T-helper 2 cell treated with Interferon-gamma antibody and Interleukin-4, amounts not matched to agents 100 ng/mL and 5 ng/mL, for 36 hours (primary cell): ENCODE measurements at regions not wholly inside any gene's neighbourhood (a gene's known extent, or its start where the extent isn't known, plus 50 kb on each side); places are given as distances from the start of the nearest gene placed in this dataset.
"Not testable (repeated sequence)": the region's sequence is repeated elsewhere in the genome, so short reads cannot be mapped to it uniquely, and the experiment has no call there.

ENCODE experiments used
- intact Hi-C: fragments of 100-400 bp; cut with micrococcal nuclease; formaldehyde crosslinking; loops from one replicate; pipeline ENCODE4 v1.15.1; 2023

GRCh38 chr18:71252351-71252865, 963.6 kb downstream of the SOCS6 start:
- intact Hi-C loops, result no loop called here

GRCh38 chr18:71250191-71250590, 961.3 kb downstream of the SOCS6 start:
- intact Hi-C loops, result no loop called here

GRCh38 chr18:71249791-71250190, 960.9 kb downstream of the SOCS6 start:
- intact Hi-C loops, result no loop called here

- intact Hi-C loops, result no loop called here
Measured at GRCh38 chr18:71242981-71243380, 954.1 kb downstream of the SOCS6 start.

- intact Hi-C loops, result no loop called here
Measured at GRCh38 chr18:71238974-71239624, 950.3 kb downstream of the SOCS6 start.

GRCh38 chr18:71237641-71238040, 948.8 kb downstream of the SOCS6 start:
- intact Hi-C loops, result no loop called here

- intact Hi-C loops, result no loop called here
Measured at GRCh38 chr18:71233177-71233576, 944.3 kb downstream of the SOCS6 start.

GRCh38 chr18:71223486-71223885, 934.6 kb downstream of the SOCS6 start:
- intact Hi-C loops, result no loop called here

GRCh38 chr18:71221405-71221804, 932.6 kb downstream of the SOCS6 start:
- intact Hi-C loops, result no loop called here

- intact Hi-C loops, result not testable (repeated sequence)
Measured at GRCh38 chr18:71212739-71213138, 923.9 kb downstream of the SOCS6 start.

GRCh38 chr18:71212222-71212621, 923.4 kb downstream of the SOCS6 start:
- intact Hi-C loops, result no loop called here

GRCh38 chr18:71209944-71210343, 921.1 kb downstream of the SOCS6 start:
- intact Hi-C loops, result no loop called here

- intact Hi-C loops, result no loop called here
Measured at GRCh38 chr18:71194438-71194837, 905.6 kb downstream of the SOCS6 start.

- intact Hi-C loops, result no loop called here
Measured at GRCh38 chr18:71189581-71189980, 900.7 kb downstream of the SOCS6 start.

GRCh38 chr18:71168557-71169145, 879.8 kb downstream of the SOCS6 start:
- intact Hi-C loops, result no loop called here

- intact Hi-C loops, result no loop called here
Measured at GRCh38 chr18:71136487-71136886, 847.6 kb downstream of the SOCS6 start.

- intact Hi-C loops, result no loop called here
Measured at GRCh38 chr18:71134122-71134521, 845.3 kb downstream of the SOCS6 start.

- intact Hi-C loops, result no loop called here
Measured at GRCh38 chr18:71131918-71132317, 843.1 kb downstream of the SOCS6 start.

GRCh38 chr18:71130351-71130750, 841.5 kb downstream of the SOCS6 start:
- intact Hi-C loops, result no loop called here

- intact Hi-C loops, result no loop called here
Measured at GRCh38 chr18:71125581-71125980, 836.7 kb downstream of the SOCS6 start.

- intact Hi-C loops, result no loop called here
Measured at GRCh38 chr18:71116535-71116934, 827.7 kb downstream of the SOCS6 start.

- intact Hi-C loops, result no loop called here
Measured at GRCh38 chr18:71115261-71115660, 826.4 kb downstream of the SOCS6 start.

GRCh38 chr18:71114550-71115210, 825.8 kb downstream of the SOCS6 start:
- intact Hi-C loops, result no loop called here
